K562 (cell line): ENCODE measurements at regions not wholly inside any gene's neighbourhood (a gene's known extent, or its start where the extent isn't known, plus 50 kb on each side); places are given as distances from the start of the nearest gene placed in this dataset.

Experiments
- ATAC-seq: fragments of 200-7000 bp; cut with Tn5 transposase; 3 replicates; pipeline ENCODE4 v1.9.1; 2020; ENCODE audit warnings: moderate library complexity
- BruUV-seq: library from RNA; stranded (reverse); fragments of 400-500 nt; replicated peaks from 2 replicates; lab custom pipeline; 2021; lab: Mats Ljungman, UMichigan
- CTCF ChIA-PET: fragments of 300-600 bp; formaldehyde crosslinking; extraction: SDS; loops from one replicate; lab custom pipeline; 2021; ENCODE audit warnings: low intra/inter-chr PET ratio; lab: Yijun Ruan, JAX
- POLR2A ChIA-PET: fragments of 300-600, 350-650 bp; sonication (Branson Sonifier 250); formaldehyde crosslinking; extraction: SDS; loops from one replicate; lab custom pipeline; 2021; ENCODE audit warnings: antibody characterized with exemption, inconsistent platforms; lab: Yijun Ruan, JAX
- DNase-seq, 4 experiments: peaks; one replicate each; pipeline versions ENCODE4 v3.0.0 to v3.0.0-alpha.2; 2011 to 2018; ENCODE audit warnings: low spot score in 3 of 4, mixed read lengths in 3 of 4; ENCODE audit errors: extremely low read depth in 1 of 4
- FAIRE-seq: peaks from 2 replicates; lab custom pipeline; 2011; peaks lifted over from hg19 to GRCh38; lab: Jason Lieb, UNC
- H2AFZ ChIP-seq: 2 replicates; pipeline ENCODE4 v1.6.0; 2011; ENCODE audit warnings: low read depth, low read length, control low read depth, inconsistent platforms
- H3K27ac ChIP-seq: fragments of 200-600 bp; 3 replicates; pipeline ENCODE4 v1.8.0; 2011; ENCODE audit warnings: low read depth, mild to moderate bottlenecking, control low read depth, inconsistent platforms, low read length, moderate library complexity, mixed read lengths; ENCODE audit errors: extremely low read depth
- H3K27me3 ChIP-seq, 2 experiments: fragments of 300-600 bp in 1 of 2; 2 replicates in 1 of 2; 3 replicates in 1 of 2; pipeline versions ENCODE4 v1.6.0 to v1.8.0; 2011; ENCODE audit warnings: inconsistent platforms in 2 of 2, low read length in 2 of 2, mild to moderate bottlenecking in 1 of 2, mixed read lengths in 1 of 2, moderate library complexity in 1 of 2; ENCODE audit not compliant: control insufficient read depth in 2 of 2, insufficient read depth in 2 of 2
- H3K36me3 ChIP-seq: fragments of 300-600 bp; 3 replicates; pipeline ENCODE4 v1.8.0; 2011; ENCODE audit warnings: mild to moderate bottlenecking, low read length, inconsistent platforms; ENCODE audit not compliant: control insufficient read depth, insufficient read depth
- H3K4me1 ChIP-seq, 2 experiments: fragments of 200-600 bp in 1 of 2; replicated peaks in 1 of 2; 2 replicates in 1 of 2; 3 replicates in 1 of 2; pipeline versions ENCODE4 v1.5.1 to v1.8.0; 2011; ENCODE audit warnings: inconsistent platforms in 2 of 2, low read length in 2 of 2, mild to moderate bottlenecking in 1 of 2, mixed read lengths in 1 of 2, moderate library complexity in 1 of 2; ENCODE audit not compliant: control insufficient read depth in 2 of 2, insufficient read depth in 2 of 2
- H3K4me2 ChIP-seq: 2 replicates; pipeline ENCODE4 v1.6.1; 2011; ENCODE audit warnings: low read length, control low read depth, inconsistent platforms, mixed read lengths; ENCODE audit not compliant: insufficient read depth
- H3K4me3 ChIP-seq: fragments of 200-600 bp; sonication (generic), shearing (Covaris generic); 2 replicates; pipeline ENCODE4 v1.5.1; 2016; ENCODE audit warnings: control low read depth, inconsistent platforms
- H3K79me2 ChIP-seq: fragments of 200-600 bp; 3 replicates; pipeline ENCODE4 v1.8.0; 2011; ENCODE audit warnings: low read length, inconsistent platforms; ENCODE audit not compliant: control insufficient read depth, insufficient read depth
- H3K9ac ChIP-seq, 2 experiments: 2 replicates each; pipeline versions ENCODE4 v1.6.0 to v1.6.1; 2011; ENCODE audit warnings: low read depth in 2 of 2, low read length in 2 of 2, control low read depth in 1 of 2, inconsistent platforms in 1 of 2, mild to moderate bottlenecking in 1 of 2, mixed read lengths in 1 of 2; ENCODE audit not compliant: insufficient read depth in 1 of 2
- H3K9me1 ChIP-seq: one replicate; pipeline ENCODE4 v1.6.0; 2011; ENCODE audit warnings: inconsistent platforms, mild to moderate bottlenecking, low read length, moderate library complexity; ENCODE audit not compliant: control insufficient read depth, insufficient read depth
- H3K9me3 ChIP-seq: replicated peaks from 2 replicates; pipeline ENCODE4 v1.5.1; 2011; ENCODE audit warnings: low read depth, low read length, inconsistent platforms; ENCODE audit not compliant: control insufficient read depth, insufficient read depth
- H4K20me1 ChIP-seq: replicated peaks from 2 replicates; pipeline ENCODE4 v1.6.1; 2011; ENCODE audit warnings: low read length, inconsistent platforms, mixed read lengths; ENCODE audit not compliant: control insufficient read depth, insufficient read depth
- BDP1 ChIP-seq: IDR thresholded peaks from 3 replicates; pipeline ENCODE4 v1.6.1; 2011; ENCODE audit not compliant: insufficient read length, insufficient read depth
- BRD4 ChIP-seq: fragments of 200-600 bp; sonication (generic); IDR thresholded peaks from 2 replicates; pipeline ENCODE4 v1.6.1; 2017; ENCODE audit warnings: inconsistent platforms
- CC2D1A ChIP-seq: fragments of 450-650 bp; IDR thresholded peaks from 2 replicates; pipeline ENCODE4 v1.6.1; 2017; ENCODE audit warnings: mild to moderate bottlenecking
- ETV1 ChIP-seq: fragments of 450-650 bp; conservative IDR thresholded peaks from 2 replicates; pipeline ENCODE4 v1.6.1; 2016; ENCODE audit warnings: missing genetic modification characterization, control low read depth, low read depth, missing compliant biosample characterization
- MAFG ChIP-seq: fragments of 450-650 bp; conservative IDR thresholded peaks from 2 replicates; pipeline ENCODE4 v1.6.1; 2016; ENCODE audit warnings: missing genetic modification characterization, missing compliant biosample characterization
- POLR3A ChIP-seq: IDR thresholded peaks from 2 replicates; pipeline ENCODE4 v1.6.1; 2011; ENCODE audit warnings: borderline replicate concordance, mild to moderate bottlenecking, moderate library complexity; ENCODE audit not compliant: insufficient read length, insufficient read depth; ENCODE audit errors: extremely low read depth
- WGBS: fragments of 100-300 bp; shearing (Covaris generic); methylation state at CpG from one replicate; pipeline ENCODE4 v1.1.6; 2016; ENCODE audit warnings: low coverage, mixed read lengths; ENCODE audit not compliant: insufficient coverage; ENCODE audit errors: missing lambda C conversion rate; 5-methylcytosine and 5-hydroxymethylcytosine counted together
- in situ Hi-C: fragments of 300-500 bp; cut with MboI; formaldehyde crosslinking; loops from 4 replicates; pipeline ENCODE4 v1.15.0; 2018; ENCODE audit warnings: inconsistent platforms, mixed read lengths
- intact Hi-C: fragments of 100-400 bp; cut with micrococcal nuclease; formaldehyde crosslinking; loops from 2 replicates; pipeline ENCODE4 v1.14.2; 2022
- TF ChIP-seq, protein P1 (sequence below), 2 experiments: fragments of 450-650 bp; IDR thresholded peaks; 2 replicates each; pipeline ENCODE4 v1.6.1; 2016
- TF ChIP-seq, protein P2 (sequence below): fragments of 250-450 bp; sonication (Bioruptor Pico); IDR thresholded peaks from 2 replicates; pipeline ENCODE4 v1.5.0; 2020; ENCODE audit warnings: mild to moderate bottlenecking, borderline replicate concordance

DNA sequence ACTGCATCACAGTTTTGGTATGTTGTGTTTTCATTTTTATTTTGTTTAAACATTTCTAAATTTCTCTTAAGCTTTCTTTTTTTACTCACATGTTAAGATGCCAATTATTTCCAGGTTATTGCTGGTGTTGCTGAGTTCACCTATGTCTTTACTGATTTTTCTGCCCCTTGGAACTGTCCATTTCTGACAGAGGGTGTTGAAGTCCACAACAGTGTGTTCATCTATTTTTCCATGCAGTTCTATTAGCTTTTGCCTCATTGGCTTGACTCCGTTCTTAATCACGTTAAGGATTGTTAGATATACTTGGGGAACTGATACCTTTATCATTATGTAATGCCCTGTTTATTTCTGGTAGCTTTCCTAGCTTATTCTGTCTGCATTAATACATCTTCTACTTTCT, 158.0 kb upstream of the TCERG1L start:
- no peaks in the 10 kb centered on the region for H3K36me3 ChIP-seq
- CTCF ChIA-PET, result no interaction called here
- TF ChIP-seq BRD4 (no peak), MAFG (no peak), POLR3A (no peak), ETV1 (tag) (no peak), CC2D1A (no peak), BDP1 (no peak)
- TF ChIP-seq, protein P1, sequence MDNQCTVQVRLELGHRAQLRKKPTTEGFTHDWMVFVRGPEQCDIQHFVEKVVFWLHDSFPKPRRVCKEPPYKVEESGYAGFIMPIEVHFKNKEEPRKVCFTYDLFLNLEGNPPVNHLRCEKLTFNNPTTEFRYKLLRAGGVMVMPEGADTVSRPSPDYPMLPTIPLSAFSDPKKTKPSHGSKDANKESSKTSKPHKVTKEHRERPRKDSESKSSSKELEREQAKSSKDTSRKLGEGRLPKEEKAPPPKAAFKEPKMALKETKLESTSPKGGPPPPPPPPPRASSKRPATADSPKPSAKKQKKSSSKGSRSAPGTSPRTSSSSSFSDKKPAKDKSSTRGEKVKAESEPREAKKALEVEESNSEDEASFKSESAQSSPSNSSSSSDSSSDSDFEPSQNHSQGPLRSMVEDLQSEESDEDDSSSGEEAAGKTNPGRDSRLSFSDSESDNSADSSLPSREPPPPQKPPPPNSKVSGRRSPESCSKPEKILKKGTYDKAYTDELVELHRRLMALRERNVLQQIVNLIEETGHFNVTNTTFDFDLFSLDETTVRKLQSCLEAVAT (IDR thresholded peaks at IDR 0.05), result no peak
- TF ChIP-seq, protein P2, sequence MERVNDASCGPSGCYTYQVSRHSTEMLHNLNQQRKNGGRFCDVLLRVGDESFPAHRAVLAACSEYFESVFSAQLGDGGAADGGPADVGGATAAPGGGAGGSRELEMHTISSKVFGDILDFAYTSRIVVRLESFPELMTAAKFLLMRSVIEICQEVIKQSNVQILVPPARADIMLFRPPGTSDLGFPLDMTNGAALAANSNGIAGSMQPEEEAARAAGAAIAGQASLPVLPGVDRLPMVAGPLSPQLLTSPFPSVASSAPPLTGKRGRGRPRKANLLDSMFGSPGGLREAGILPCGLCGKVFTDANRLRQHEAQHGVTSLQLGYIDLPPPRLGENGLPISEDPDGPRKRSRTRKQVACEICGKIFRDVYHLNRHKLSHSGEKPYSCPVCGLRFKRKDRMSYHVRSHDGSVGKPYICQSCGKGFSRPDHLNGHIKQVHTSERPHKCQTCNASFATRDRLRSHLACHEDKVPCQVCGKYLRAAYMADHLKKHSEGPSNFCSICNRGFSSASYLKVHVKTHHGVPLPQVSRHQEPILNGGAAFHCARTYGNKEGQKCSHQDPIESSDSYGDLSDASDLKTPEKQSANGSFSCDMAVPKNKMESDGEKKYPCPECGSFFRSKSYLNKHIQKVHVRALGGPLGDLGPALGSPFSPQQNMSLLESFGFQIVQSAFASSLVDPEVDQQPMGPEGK (CRISPR knock-in tag), result no peak
- TF ChIP-seq, all 486 proteins: peak for 0
- DNase-seq (no peak), ATAC-seq (no peak), FAIRE-seq (no peak)
- WGBS, result 0% methylated on average over 2 of the region's 2 CpGs
- H3K4me2 ChIP-seq, result no peak overlapping the region
- POLR2A ChIA-PET, result no interaction called here
- H3K9ac ChIP-seq, result no peak overlapping the region
- BruUV-seq, result no TSS peak
- no peaks in the 10 kb centered on the region for H3K79me2 ChIP-seq
- H2AFZ ChIP-seq, result no peak overlapping the region
- H3K4me3 ChIP-seq, result no peak overlapping the region
- in situ Hi-C loops, result no loop called here
- no peaks in the 10 kb centered on the region for H3K9me1 ChIP-seq
- H4K20me1 ChIP-seq, result no peaks in the 10 kb centered on the region
- no peaks in the 10 kb centered on the region for H3K4me1 ChIP-seq
- H3K27ac ChIP-seq, result no peak overlapping the region
- H3K9me3 ChIP-seq, result no peaks in the 10 kb centered on the region
- intact Hi-C loops, result no loop called here
- no peaks in the 10 kb centered on the region; a peak in 1 of 5 replicates for H3K27me3 ChIP-seq
